ENCODE measurements at regions not wholly inside any gene's neighbourhood (a gene's known extent, or its start where the extent isn't known, plus 50 kb on each side); places are given as distances from the start of the nearest gene placed in this dataset.

DNA sequence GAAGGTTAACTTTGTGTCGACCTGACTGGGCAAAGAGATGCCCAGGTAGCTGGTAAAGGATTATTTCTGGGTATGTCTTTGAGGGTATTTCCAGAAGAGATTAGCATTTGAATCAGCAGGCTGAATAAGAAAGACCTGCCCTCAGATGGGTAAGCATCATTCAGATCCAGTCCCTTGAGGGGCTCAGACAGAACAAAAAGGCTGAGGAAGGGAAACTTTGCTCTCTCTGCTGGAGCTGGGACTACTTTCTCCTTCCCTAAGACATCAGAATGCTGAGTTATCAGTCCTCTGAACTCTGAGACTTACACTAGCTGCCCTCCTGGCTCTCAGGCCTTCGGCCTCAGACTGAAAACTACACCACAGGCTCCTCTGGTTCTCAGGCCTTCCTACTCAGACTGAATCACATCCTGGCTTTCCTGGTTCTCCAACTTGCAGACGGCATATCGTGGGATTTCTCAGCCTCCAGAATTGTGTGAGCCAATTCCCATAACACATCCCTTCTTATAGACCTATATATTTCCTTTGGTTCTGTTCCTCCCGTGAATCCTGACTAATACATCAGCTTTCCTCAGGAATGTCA lies 982.9 kb downstream of the TUSC7 start:
- H2BK120ac ChIP-seq (ENCODE audit: low read depth, low read length): no peak overlapping the region
- no peak overlapping the region for H4K8ac ChIP-seq (ENCODE audit: low read depth, low read length)
- H3K18ac ChIP-seq (ENCODE audit: low read length): no peak overlapping the region
- DNase-seq: no peak
- H3K27ac ChIP-seq (ENCODE audit: low read depth, low read length): no peak overlapping the region
- H2BK15ac ChIP-seq (replicated peaks; ENCODE audit: low read depth): no peak overlapping the region
- no CpG with 5 or more reads among the region's 5 CpGs for WGBS (ENCODE audit: extremely low coverage, insufficient coverage, low lambda C conversion rate)
- H3K4ac ChIP-seq (ENCODE audit: low read depth, low read length): no peak overlapping the region
- H3K4me2 ChIP-seq (ENCODE audit: low read length): no peak overlapping the region
- H2BK5ac ChIP-seq (ENCODE audit: low read length): no peak overlapping the region
- H3K36me3 ChIP-seq (ENCODE audit: control insufficient read depth, insufficient read depth, low read length): no peaks in the 10 kb centered on the region
- no peaks in the 10 kb centered on the region for H3K27me3 ChIP-seq (ENCODE audit: insufficient read depth, low read length, poor library complexity)
- H3K56ac ChIP-seq (ENCODE audit: low read length): no peak overlapping the region
- no peaks in the 10 kb centered on the region for H3K79me2 ChIP-seq (ENCODE audit: control insufficient read depth, insufficient read depth, low read length)
- H4K5ac ChIP-seq (ENCODE audit: low read length): no peak overlapping the region
- no peak overlapping the region for H3K23ac ChIP-seq (ENCODE audit: low read length)
- H3K79me1 ChIP-seq (ENCODE audit: low read length): no peaks in the 10 kb centered on the region
- H3K4me1 ChIP-seq (ENCODE audit: control insufficient read depth, low read depth, low read length): peaks cover 2% of the 10 kb centered on the region
- H2AK5ac ChIP-seq (ENCODE audit: low read length): no peak overlapping the region
- no peak overlapping the region for H3K4me3 ChIP-seq (ENCODE audit: low read length)
- H3K9ac ChIP-seq (ENCODE audit: low read length): no peak overlapping the region

- Histone ChIP-seq H3K79me2 (ENCODE audit: control insufficient read depth, insufficient read depth, low read length) (no peaks in the 10 kb centered on the region), H3K9ac (ENCODE audit: low read length) (no peak overlapping the region), H2BK5ac (ENCODE audit: low read length) (no peak overlapping the region), H3K18ac (ENCODE audit: low read length) (no peak overlapping the region), H3K4me3 (ENCODE audit: low read length) (no peak overlapping the region), H3K36me3 (ENCODE audit: control insufficient read depth, insufficient read depth, low read length) (no peaks in the 10 kb centered on the region), H3K4ac (ENCODE audit: low read depth, low read length) (no peak overlapping the region), H3K27ac (ENCODE audit: low read depth, low read length) (no peak overlapping the region), H3K23ac (ENCODE audit: low read length) (no peak overlapping the region), H4K8ac (ENCODE audit: low read depth, low read length) (no peak overlapping the region), H3K4me1 (ENCODE audit: control insufficient read depth, low read depth, low read length) (peaks cover 3% of the 10 kb centered on the region), H3K4me2 (ENCODE audit: low read length) (no peak overlapping the region), H3K79me1 (ENCODE audit: low read length) (no peaks in the 10 kb centered on the region), H4K5ac (ENCODE audit: low read length) (no peak overlapping the region), H2AK5ac (ENCODE audit: low read length) (no peak overlapping the region), H3K27me3 (ENCODE audit: insufficient read depth, low read length, poor library complexity) (no peaks in the 10 kb centered on the region), H2BK120ac (ENCODE audit: low read depth, low read length) (no peak overlapping the region), H2BK15ac (replicated peaks; ENCODE audit: low read depth) (no peak overlapping the region), H3K56ac (ENCODE audit: low read length) (no peak overlapping the region)
- no CpG with 5 or more reads among the region's 1 CpG for WGBS (ENCODE audit: extremely low coverage, insufficient coverage, low lambda C conversion rate)
- DNase-seq: no peak
Measured at GRCh38 chr3:117695321-117695720, 985.7 kb downstream of the TUSC7 start.

DNA sequence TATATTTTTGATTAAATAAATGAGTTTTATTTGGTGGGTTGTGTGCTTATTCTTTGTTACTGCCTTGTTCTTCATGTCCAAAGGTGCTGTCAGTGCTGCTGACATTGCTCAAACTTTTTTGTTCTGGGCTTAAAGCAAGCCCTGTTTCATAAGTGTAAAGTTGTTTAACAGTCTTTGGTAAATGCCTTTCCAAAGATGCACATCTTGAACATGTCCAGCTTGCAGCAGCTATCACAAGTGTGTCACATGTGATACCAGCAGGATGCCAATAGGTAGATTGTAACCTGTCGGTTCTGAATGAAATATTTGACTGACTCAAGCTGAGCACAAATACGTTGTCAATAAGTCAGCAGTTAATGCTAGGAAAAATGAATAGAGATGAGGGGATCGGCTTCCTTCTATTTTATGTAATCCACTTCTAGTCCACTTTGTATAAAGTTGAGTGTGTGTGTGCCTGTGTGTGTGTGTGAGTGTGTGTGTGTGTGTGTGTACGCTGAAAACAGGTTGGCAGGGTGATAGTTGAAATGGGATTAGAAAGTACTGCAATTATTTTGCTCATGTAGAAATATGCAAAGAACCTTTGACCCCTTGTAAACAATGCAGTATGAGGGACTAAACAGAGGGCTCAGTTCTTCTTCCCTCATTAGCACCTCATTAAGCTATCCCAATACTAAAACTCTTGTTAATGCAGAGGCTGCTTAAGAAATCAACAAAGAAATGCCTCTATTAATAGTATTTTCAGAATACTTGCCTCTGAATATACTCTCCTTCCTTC lies 986.5 kb downstream of the TUSC7 start:
- H3K23ac ChIP-seq (ENCODE audit: low read length): no peak overlapping the region
- H3K4me1 ChIP-seq (ENCODE audit: control insufficient read depth, low read depth, low read length): peaks cover 3% of the 10 kb centered on the region
- WGBS (ENCODE audit: extremely low coverage, insufficient coverage, low lambda C conversion rate): no CpG with 5 or more reads among the region's 4 CpGs
- H4K8ac ChIP-seq (ENCODE audit: low read depth, low read length): no peak overlapping the region
- no peak overlapping the region for H3K4ac ChIP-seq (ENCODE audit: low read depth, low read length)
- H2BK120ac ChIP-seq (ENCODE audit: low read depth, low read length): no peak overlapping the region
- no peak overlapping the region for H4K5ac ChIP-seq (ENCODE audit: low read length)
- H3K4me2 ChIP-seq (ENCODE audit: low read length): no peak overlapping the region
- H3K27me3 ChIP-seq (ENCODE audit: insufficient read depth, low read length, poor library complexity): no peaks in the 10 kb centered on the region
- no peaks in the 10 kb centered on the region for H3K79me2 ChIP-seq (ENCODE audit: control insufficient read depth, insufficient read depth, low read length)
- H3K9ac ChIP-seq (ENCODE audit: low read length): no peak overlapping the region
- H2AK5ac ChIP-seq (ENCODE audit: low read length): no peak overlapping the region
- H3K4me3 ChIP-seq (ENCODE audit: low read length): no peak overlapping the region
- H3K27ac ChIP-seq (ENCODE audit: low read depth, low read length): no peak overlapping the region
- no peak overlapping the region for H2BK15ac ChIP-seq (replicated peaks; ENCODE audit: low read depth)
- H2BK5ac ChIP-seq (ENCODE audit: low read length): no peak overlapping the region
- H3K36me3 ChIP-seq (ENCODE audit: control insufficient read depth, insufficient read depth, low read length): no peaks in the 10 kb centered on the region
- no peak for DNase-seq
- H3K18ac ChIP-seq (ENCODE audit: low read length): no peak overlapping the region
- H3K56ac ChIP-seq (ENCODE audit: low read length): no peak overlapping the region
- no peaks in the 10 kb centered on the region for H3K79me1 ChIP-seq (ENCODE audit: low read length)

- WGBS (ENCODE audit: extremely low coverage, insufficient coverage, low lambda C conversion rate): no CpG with 5 or more reads among the region's 5 CpGs
- Histone ChIP-seq H3K27ac (ENCODE audit: low read depth, low read length) (no peak overlapping the region), H3K23ac (ENCODE audit: low read length) (no peak overlapping the region), H2AK5ac (ENCODE audit: low read length) (no peak overlapping the region), H3K56ac (ENCODE audit: low read length) (no peak overlapping the region), H3K79me1 (ENCODE audit: low read length) (no peaks in the 10 kb centered on the region), H2BK5ac (ENCODE audit: low read length) (no peak overlapping the region), H2BK120ac (ENCODE audit: low read depth, low read length) (no peak overlapping the region), H3K9ac (ENCODE audit: low read length) (no peak overlapping the region), H3K27me3 (ENCODE audit: insufficient read depth, low read length, poor library complexity) (no peaks in the 10 kb centered on the region), H3K4me2 (ENCODE audit: low read length) (no peak overlapping the region), H3K4ac (ENCODE audit: low read depth, low read length) (no peak overlapping the region), H3K18ac (ENCODE audit: low read length) (no peak overlapping the region), H3K36me3 (ENCODE audit: control insufficient read depth, insufficient read depth, low read length) (no peaks in the 10 kb centered on the region), H4K5ac (ENCODE audit: low read length) (no peak overlapping the region), H4K8ac (ENCODE audit: low read depth, low read length) (no peak overlapping the region), H3K4me3 (ENCODE audit: low read length) (no peak overlapping the region), H2BK15ac (replicated peaks; ENCODE audit: low read depth) (no peak overlapping the region), H3K4me1 (ENCODE audit: control insufficient read depth, low read depth, low read length) (peaks cover 3% of the 10 kb centered on the region), H3K79me2 (ENCODE audit: control insufficient read depth, insufficient read depth, low read length) (no peaks in the 10 kb centered on the region)
- peak; percentile 89 for DNase-seq
Measured at GRCh38 chr3:117696851-117697407, 987.4 kb downstream of the TUSC7 start.

- Histone ChIP-seq H3K79me2 (ENCODE audit: control insufficient read depth, insufficient read depth, low read length) (no peaks in the 10 kb centered on the region), H4K8ac (ENCODE audit: low read depth, low read length) (no peak overlapping the region), H3K4me1 (ENCODE audit: control insufficient read depth, low read depth, low read length) (peaks cover 3% of the 10 kb centered on the region), H2AK5ac (ENCODE audit: low read length) (no peak overlapping the region), H3K4ac (ENCODE audit: low read depth, low read length) (no peak overlapping the region), H2BK120ac (ENCODE audit: low read depth, low read length) (no peak overlapping the region), H3K27ac (ENCODE audit: low read depth, low read length) (no peak overlapping the region), H3K23ac (ENCODE audit: low read length) (no peak overlapping the region), H3K18ac (ENCODE audit: low read length) (no peak overlapping the region), H3K4me2 (ENCODE audit: low read length) (no peak overlapping the region), H3K9ac (ENCODE audit: low read length) (no peak overlapping the region), H3K27me3 (ENCODE audit: insufficient read depth, low read length, poor library complexity) (no peaks in the 10 kb centered on the region), H3K56ac (ENCODE audit: low read length) (no peak overlapping the region), H3K36me3 (ENCODE audit: control insufficient read depth, insufficient read depth, low read length) (no peaks in the 10 kb centered on the region), H2BK5ac (ENCODE audit: low read length) (no peak overlapping the region), H4K5ac (ENCODE audit: low read length) (no peak overlapping the region), H2BK15ac (replicated peaks; ENCODE audit: low read depth) (no peak overlapping the region), H3K4me3 (ENCODE audit: low read length) (no peak overlapping the region), H3K79me1 (ENCODE audit: low read length) (no peaks in the 10 kb centered on the region)
- no peak for DNase-seq
- no CpG with 5 or more reads among the region's 2 CpGs for WGBS (ENCODE audit: extremely low coverage, insufficient coverage, low lambda C conversion rate)
Measured at GRCh38 chr3:117699058-117699457, 989.5 kb downstream of the TUSC7 start.

Data from mesendoderm (in vitro differentiated cells).